Activated B cell treated with CpG ODN at 0.5 μM for 24 hours (primary cell): ENCODE measurements at regions not wholly inside any gene's neighbourhood (a gene's known extent, or its start where the extent isn't known, plus 50 kb on each side); places are given as distances from the start of the nearest gene placed in this dataset.

ENCODE experiments used
- ATAC-seq: fragments of 200-7000 bp; cut with Tn5 transposase; one replicate; pipeline ENCODE4 v1.10.0; 2021; ENCODE audit warnings: low read depth, mild to moderate bottlenecking, moderate library complexity
- CTCF ChIA-PET: fragments of 350-600 bp; sonication (Branson Sonifier 250); formaldehyde crosslinking; loops from one replicate; lab custom pipeline; 2021; ENCODE audit warnings: antibody characterized with exemption; lab: Charles Lee
- POLR2A ChIA-PET: fragments of 350-600 bp; sonication (Branson Sonifier 250); formaldehyde crosslinking; loops from one replicate; lab custom pipeline; 2021; ENCODE audit warnings: antibody characterized with exemption; lab: Charles Lee
- DNase-seq: peaks from one replicate; pipeline ENCODE4 v3.0.0; 2022
- H3K27ac Mint-ChIP-seq: one replicate; pipeline ENCODE4 v1.8.0; 2020; ENCODE audit warnings: mixed read lengths
- H3K27me3 Mint-ChIP-seq: one replicate; pipeline ENCODE4 v1.8.0; 2021; ENCODE audit warnings: mixed read lengths
- H3K36me3 Mint-ChIP-seq: one replicate; pipeline ENCODE4 v1.8.0; 2021; ENCODE audit warnings: low read depth, mixed read lengths
- H3K4me1 Mint-ChIP-seq: one replicate; pipeline ENCODE4 v1.8.0; 2021; ENCODE audit warnings: mixed read lengths
- H3K4me3 Mint-ChIP-seq: one replicate; pipeline ENCODE4 v1.8.0; 2020; ENCODE audit warnings: mild to moderate bottlenecking, mixed read lengths
- H3K9me3 Mint-ChIP-seq: one replicate; pipeline ENCODE4 v1.8.0; 2020; ENCODE audit warnings: mixed read lengths
- intact Hi-C: fragments of 100-400 bp; cut with micrococcal nuclease; formaldehyde crosslinking; loops from one replicate; pipeline ENCODE4 v1.15.1; 2024
- TF ChIP-seq, protein P1 (sequence below): fragments of 200-600 bp; IDR thresholded peaks from one replicate; pipeline ENCODE4 v1.8.0; 2022; ENCODE audit warnings: antibody characterized with exemption, mild to moderate bottlenecking

DNA sequence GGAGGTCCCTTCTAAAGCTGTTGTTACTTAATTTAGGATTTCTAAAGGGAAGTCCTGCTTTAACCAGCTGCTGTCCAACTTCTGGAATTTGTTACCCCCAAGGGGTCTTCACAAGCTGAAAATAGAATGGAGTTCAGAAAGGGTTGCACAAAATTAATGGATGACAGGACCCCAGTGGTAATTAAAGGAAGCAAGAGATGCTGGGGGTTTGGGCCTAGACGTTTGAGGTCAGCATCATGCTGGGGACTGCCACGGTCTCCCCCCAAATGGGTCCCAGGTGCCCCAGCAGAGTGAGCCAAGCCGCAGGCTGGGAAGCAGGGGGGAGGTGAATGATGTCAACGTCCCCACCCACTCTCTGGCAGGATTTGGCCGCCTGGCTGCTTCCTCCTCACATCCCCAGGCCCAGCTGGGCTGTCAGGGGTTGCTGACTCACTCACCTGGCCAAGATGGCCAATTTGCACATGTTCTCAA lies 97.5 kb upstream of the ARAP3 start:
- ATAC-seq = no peak
- intact Hi-C loops = no loop called here
- ChIA-PET CTCF (no interaction called here), POLR2A (no interaction called here)
- peaks cover 12% of the 10 kb centered on the region for H3K27me3 Mint-ChIP-seq
- H3K4me1 Mint-ChIP-seq = no peaks in the 10 kb centered on the region
- no peak overlapping the region for H3K27ac Mint-ChIP-seq
- no peak for DNase-seq
- TF ChIP-seq, protein P1, sequence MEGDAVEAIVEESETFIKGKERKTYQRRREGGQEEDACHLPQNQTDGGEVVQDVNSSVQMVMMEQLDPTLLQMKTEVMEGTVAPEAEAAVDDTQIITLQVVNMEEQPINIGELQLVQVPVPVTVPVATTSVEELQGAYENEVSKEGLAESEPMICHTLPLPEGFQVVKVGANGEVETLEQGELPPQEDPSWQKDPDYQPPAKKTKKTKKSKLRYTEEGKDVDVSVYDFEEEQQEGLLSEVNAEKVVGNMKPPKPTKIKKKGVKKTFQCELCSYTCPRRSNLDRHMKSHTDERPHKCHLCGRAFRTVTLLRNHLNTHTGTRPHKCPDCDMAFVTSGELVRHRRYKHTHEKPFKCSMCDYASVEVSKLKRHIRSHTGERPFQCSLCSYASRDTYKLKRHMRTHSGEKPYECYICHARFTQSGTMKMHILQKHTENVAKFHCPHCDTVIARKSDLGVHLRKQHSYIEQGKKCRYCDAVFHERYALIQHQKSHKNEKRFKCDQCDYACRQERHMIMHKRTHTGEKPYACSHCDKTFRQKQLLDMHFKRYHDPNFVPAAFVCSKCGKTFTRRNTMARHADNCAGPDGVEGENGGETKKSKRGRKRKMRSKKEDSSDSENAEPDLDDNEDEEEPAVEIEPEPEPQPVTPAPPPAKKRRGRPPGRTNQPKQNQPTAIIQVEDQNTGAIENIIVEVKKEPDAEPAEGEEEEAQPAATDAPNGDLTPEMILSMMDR = no peak
- H3K36me3 Mint-ChIP-seq = no peaks in the 10 kb centered on the region
- no peak overlapping the region for H3K4me3 Mint-ChIP-seq
- H3K9me3 Mint-ChIP-seq = no peaks in the 10 kb centered on the region

DNA sequence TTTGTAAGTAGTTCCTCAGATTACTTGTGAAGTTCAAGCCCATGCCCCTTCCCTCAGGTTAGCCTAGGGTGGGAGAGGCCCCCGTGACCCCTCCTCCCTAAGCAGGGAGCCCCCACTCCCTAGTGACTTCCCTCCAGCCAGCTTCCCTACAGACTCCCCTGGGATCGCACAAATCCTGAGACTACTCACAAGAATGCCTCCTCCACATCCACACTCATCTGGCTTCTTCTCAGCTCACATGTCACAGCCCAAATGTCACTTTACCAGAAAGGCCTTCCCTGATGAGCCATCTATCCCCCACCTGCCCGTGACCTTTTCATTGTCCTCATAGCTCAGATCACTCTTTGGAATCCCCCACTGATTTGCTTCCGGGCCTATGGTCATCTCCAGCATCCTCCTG lies 96.7 kb upstream of the ARAP3 start:
- Mint-ChIP-seq H3K27me3 (peaks cover 12% of the 10 kb centered on the region), H3K36me3 (no peaks in the 10 kb centered on the region), H3K4me3 (no peak overlapping the region), H3K4me1 (no peaks in the 10 kb centered on the region), H3K27ac (no peak overlapping the region), H3K9me3 (no peaks in the 10 kb centered on the region)
- CTCF ChIA-PET = no interaction called here
- ATAC-seq = no peak
- TF ChIP-seq, protein P1 = no peak
- intact Hi-C loops = no loop called here
- no peak for DNase-seq
- POLR2A ChIA-PET = no interaction called here

GRCh38 chr5:141778206-141778605 lies 96.2 kb upstream of the ARAP3 start:
- peaks cover 9% of the 10 kb centered on the region for H3K27me3 Mint-ChIP-seq
- H3K4me3 Mint-ChIP-seq = no peak overlapping the region
- POLR2A ChIA-PET = no interaction called here
- intact Hi-C loops = no loop called here
- no peaks in the 10 kb centered on the region for H3K9me3 Mint-ChIP-seq
- no peaks in the 10 kb centered on the region for H3K36me3 Mint-ChIP-seq
- ATAC-seq (no peak), DNase-seq (no peak)
- no peak overlapping the region for H3K27ac Mint-ChIP-seq
- CTCF ChIA-PET = no interaction called here
- no peaks in the 10 kb centered on the region for H3K4me1 Mint-ChIP-seq
- TF ChIP-seq, protein P1 = no peak

DNA sequence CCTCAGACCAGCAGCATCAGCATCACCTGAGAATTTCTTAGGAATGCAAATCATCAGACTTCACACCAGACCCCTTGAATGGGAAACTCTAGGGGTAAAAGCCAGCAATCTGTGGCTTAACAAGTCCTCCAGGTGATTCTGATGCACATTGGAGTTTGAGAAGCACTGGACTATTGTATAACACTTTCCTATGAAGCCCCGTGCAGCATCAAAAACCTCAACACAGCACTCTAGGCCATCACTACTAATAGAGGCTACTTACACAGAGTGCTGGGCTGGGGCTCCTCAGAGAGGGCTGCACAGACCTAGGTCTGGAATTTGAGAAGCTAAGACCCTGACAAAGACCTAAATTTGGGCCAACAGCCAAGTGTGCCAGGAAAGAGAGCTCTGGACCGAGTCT lies 95.7 kb upstream of the ARAP3 start:
- CTCF ChIA-PET = no interaction called here

GRCh38 chr5:141777130-141777529 lies 95.1 kb upstream of the ARAP3 start:
- ChIA-PET CTCF (no interaction called here), POLR2A (no interaction called here)
- Mint-ChIP-seq H3K4me1 (no peaks in the 10 kb centered on the region), H3K36me3 (no peaks in the 10 kb centered on the region), H3K9me3 (no peaks in the 10 kb centered on the region), H3K4me3 (no peak overlapping the region), H3K27me3 (peaks cover 13% of the 10 kb centered on the region), H3K27ac (no peak overlapping the region)
- TF ChIP-seq, protein P1 = no peak
- ATAC-seq = no peak
- DNase-seq = no peak
- intact Hi-C loops = no loop called here

More for the DNA sequence above, 95.7 kb upstream of the ARAP3 start:
- TF ChIP-seq, protein P1 = no peak
- ATAC-seq (no peak), DNase-seq (no peak)
- H3K4me1 Mint-ChIP-seq = no peaks in the 10 kb centered on the region
- POLR2A ChIA-PET = no interaction called here
- intact Hi-C loops = no loop called here
- H3K9me3 Mint-ChIP-seq = no peaks in the 10 kb centered on the region
- H3K27me3 Mint-ChIP-seq = peaks cover 9% of the 10 kb centered on the region
- H3K4me3 Mint-ChIP-seq = no peak overlapping the region
- no peaks in the 10 kb centered on the region for H3K36me3 Mint-ChIP-seq
- no peak overlapping the region for H3K27ac Mint-ChIP-seq
